ENCODE measurements at regions not wholly inside any gene's neighbourhood (a gene's known extent, or its start where the extent isn't known, plus 50 kb on each side); places are given as distances from the start of the nearest gene placed in this dataset.
"Not testable (repeated sequence)": the region's sequence is repeated elsewhere in the genome, so short reads cannot be mapped to it uniquely, and the experiment has no call there.

DNA sequence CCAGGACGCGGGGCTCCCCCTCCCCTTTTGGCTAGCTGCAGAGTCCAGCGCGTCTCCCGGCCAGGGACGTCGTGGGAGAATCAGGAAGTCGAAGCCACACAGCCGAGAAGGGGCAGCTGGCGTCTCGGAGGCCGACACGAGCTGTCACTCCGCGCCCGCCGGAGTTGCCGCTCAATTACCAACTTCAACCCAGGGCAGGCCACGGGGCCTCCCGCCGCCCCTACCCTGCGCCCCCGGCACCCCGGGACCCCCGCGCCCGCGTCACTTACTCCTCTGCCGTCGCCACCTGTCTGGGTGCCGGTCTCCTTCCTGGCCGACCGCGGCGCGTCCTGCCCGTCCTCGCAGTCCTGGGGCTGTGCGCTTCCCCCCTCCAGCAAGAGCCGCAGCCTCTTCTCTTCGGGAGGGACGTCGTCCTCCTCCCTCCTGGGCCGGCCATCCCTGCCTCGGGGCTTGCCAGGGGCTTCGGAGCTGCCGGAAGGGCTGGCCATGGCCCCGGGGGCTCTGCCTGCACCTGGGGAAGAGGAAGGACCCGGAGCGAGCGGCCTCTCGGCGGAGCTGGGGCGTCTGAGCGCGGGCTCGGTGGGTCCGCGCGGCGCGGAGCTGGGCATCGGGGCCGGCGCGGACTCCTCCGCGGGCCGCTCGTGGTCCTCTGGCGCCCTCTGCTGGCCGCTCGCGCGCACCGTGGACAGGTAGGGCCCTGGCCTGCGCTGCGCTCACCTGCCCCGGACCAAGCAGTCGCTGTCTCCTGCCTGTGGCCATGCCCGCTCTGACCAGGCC, 65.6 kb upstream of the CLEC6A start:
- peaks cover 14% of the 10 kb centered on the region for H3K27me3 Mint-ChIP-seq (ENCODE audit: insufficient read depth, low read depth)
- not testable (repeated sequence) for H4K20me1 ChIP-seq (ENCODE audit: low read depth)

GRCh38 chr12:8396225-8397071, 59.3 kb upstream of the CLEC6A start:
- H2AFZ ChIP-seq (replicated peaks) = peak overlapping the region; percentile 99
- H3K4me2 ChIP-seq = peak overlapping the region; percentile 85
- not testable (repeated sequence) for H3K9me3 Mint-ChIP-seq; H4K20me1 ChIP-seq (ENCODE audit: low read depth); H3K9ac ChIP-seq; H3K4me1 Mint-ChIP-seq; H3K27me3 Mint-ChIP-seq (ENCODE audit: insufficient read depth, low read depth); H3K9me3 ChIP-seq (ENCODE audit: low read depth); H3K36me3 Mint-ChIP-seq; H3K27ac ChIP-seq; H3F3A ChIP-seq (ENCODE audit: low read depth); H3K79me2 ChIP-seq (ENCODE audit: low read depth); H3K4me1 ChIP-seq; H3K27ac Mint-ChIP-seq; H3K36me3 ChIP-seq
- H3K27me3 ChIP-seq = peaks cover 16% of the 10 kb centered on the region
- peak overlapping the region; percentile 65 for H3K4me3 ChIP-seq
- peak; percentile 53 for TF ChIP-seq EZH2 (IDR thresholded peaks at IDR 0.05)
- TF ChIP-seq, protein P1, sequence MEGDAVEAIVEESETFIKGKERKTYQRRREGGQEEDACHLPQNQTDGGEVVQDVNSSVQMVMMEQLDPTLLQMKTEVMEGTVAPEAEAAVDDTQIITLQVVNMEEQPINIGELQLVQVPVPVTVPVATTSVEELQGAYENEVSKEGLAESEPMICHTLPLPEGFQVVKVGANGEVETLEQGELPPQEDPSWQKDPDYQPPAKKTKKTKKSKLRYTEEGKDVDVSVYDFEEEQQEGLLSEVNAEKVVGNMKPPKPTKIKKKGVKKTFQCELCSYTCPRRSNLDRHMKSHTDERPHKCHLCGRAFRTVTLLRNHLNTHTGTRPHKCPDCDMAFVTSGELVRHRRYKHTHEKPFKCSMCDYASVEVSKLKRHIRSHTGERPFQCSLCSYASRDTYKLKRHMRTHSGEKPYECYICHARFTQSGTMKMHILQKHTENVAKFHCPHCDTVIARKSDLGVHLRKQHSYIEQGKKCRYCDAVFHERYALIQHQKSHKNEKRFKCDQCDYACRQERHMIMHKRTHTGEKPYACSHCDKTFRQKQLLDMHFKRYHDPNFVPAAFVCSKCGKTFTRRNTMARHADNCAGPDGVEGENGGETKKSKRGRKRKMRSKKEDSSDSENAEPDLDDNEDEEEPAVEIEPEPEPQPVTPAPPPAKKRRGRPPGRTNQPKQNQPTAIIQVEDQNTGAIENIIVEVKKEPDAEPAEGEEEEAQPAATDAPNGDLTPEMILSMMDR (IDR thresholded peaks at IDR 0.05) = peak; percentile 66
- H3K4me3 Mint-ChIP-seq = peak overlapping the region; percentile 79
- peak; percentile 82 for DNase-seq (ENCODE audit: low spot score)

More for the DNA sequence above, 65.6 kb upstream of the CLEC6A start:
- H3K9ac ChIP-seq; H3K36me3 Mint-ChIP-seq; H3K27ac ChIP-seq; H3K4me1 ChIP-seq; H3K9me3 ChIP-seq (ENCODE audit: low read depth); H3K4me1 Mint-ChIP-seq; H3K36me3 ChIP-seq; H3F3A ChIP-seq (ENCODE audit: low read depth); H3K27ac Mint-ChIP-seq; H3K9me3 Mint-ChIP-seq; H3K79me2 ChIP-seq (ENCODE audit: low read depth): not testable (repeated sequence)
- Histone ChIP-seq H3K4me2 (peak overlapping the region; percentile 97), H2AFZ (replicated peaks) (peak overlapping the region; percentile 94), H3K4me3 (peak overlapping the region; percentile 68), H3K27me3 (peaks cover 29% of the 10 kb centered on the region)
- peak; percentile 63 for TF ChIP-seq EZH2phosphoT487 (IDR thresholded peaks at IDR 0.05)
- TF ChIP-seq, protein P1 (IDR thresholded peaks at IDR 0.05) = peak; percentile 77
- peak; percentile 66 for TF ChIP-seq EZH2 (IDR thresholded peaks at IDR 0.05)
- peak overlapping the region; percentile 75 for H3K4me3 Mint-ChIP-seq
- peak; percentile 85 for DNase-seq (ENCODE audit: low spot score)

GRCh38 chr12:8397378-8397777, 58.4 kb upstream of the CLEC6A start:
- not testable (repeated sequence) for H4K20me1 ChIP-seq (ENCODE audit: low read depth); H3K9me3 Mint-ChIP-seq; H3K9ac ChIP-seq; DNase-seq (ENCODE audit: low spot score); H3K79me2 ChIP-seq (ENCODE audit: low read depth); H3K36me3 ChIP-seq; H3K27ac Mint-ChIP-seq; H3K36me3 Mint-ChIP-seq; H3K4me3 Mint-ChIP-seq; H2AFZ ChIP-seq (replicated peaks); H3K4me2 ChIP-seq; H3K4me1 Mint-ChIP-seq; H3K27ac ChIP-seq; H3K9me3 ChIP-seq (ENCODE audit: low read depth); H3K4me1 ChIP-seq; H3K4me3 ChIP-seq; H3F3A ChIP-seq (ENCODE audit: low read depth)
- H3K27me3 Mint-ChIP-seq (ENCODE audit: insufficient read depth, low read depth) = peaks cover 11% of the 10 kb centered on the region
- H3K27me3 ChIP-seq = peaks cover 13% of the 10 kb centered on the region

GRCh38 chr12:8399496-8400034, 56.2 kb upstream of the CLEC6A start:
- H3F3A ChIP-seq (ENCODE audit: low read depth); H3K27ac ChIP-seq; H3K9me3 Mint-ChIP-seq; DNase-seq (ENCODE audit: low spot score); H3K9me3 ChIP-seq (ENCODE audit: low read depth); H3K27ac Mint-ChIP-seq; H3K27me3 Mint-ChIP-seq (ENCODE audit: insufficient read depth, low read depth); H3K4me3 ChIP-seq; H3K79me2 ChIP-seq (ENCODE audit: low read depth); H4K20me1 ChIP-seq (ENCODE audit: low read depth); H3K36me3 Mint-ChIP-seq; H3K9ac ChIP-seq; H3K36me3 ChIP-seq; H3K4me1 ChIP-seq; H3K4me3 Mint-ChIP-seq; H3K4me1 Mint-ChIP-seq; H2AFZ ChIP-seq (replicated peaks); H3K4me2 ChIP-seq: not testable (repeated sequence)
- peaks cover 10% of the 10 kb centered on the region for H3K27me3 ChIP-seq

DNA sequence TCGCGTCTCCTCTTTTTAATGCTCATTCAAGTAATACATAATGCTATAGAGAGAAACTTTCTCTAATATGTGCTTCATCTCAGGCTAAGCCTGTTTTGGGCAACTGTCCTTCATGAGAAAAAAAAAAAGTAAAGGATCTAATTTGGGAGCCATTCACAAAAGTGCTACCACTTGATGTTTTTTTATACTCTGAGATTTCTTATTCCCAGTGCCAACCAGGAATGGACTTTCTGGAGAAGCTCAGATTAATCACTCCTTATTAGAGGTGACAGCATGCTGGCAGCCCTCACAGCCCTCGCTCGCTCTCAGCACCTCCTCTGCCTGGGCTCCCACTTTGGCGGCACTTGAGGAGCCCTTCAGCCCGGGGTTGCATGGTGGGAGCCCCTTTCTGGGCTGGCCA, 51.9 kb upstream of the CLEC6A start:
- H3K27ac Mint-ChIP-seq; H3K4me3 Mint-ChIP-seq; H3F3A ChIP-seq (ENCODE audit: low read depth); H3K4me2 ChIP-seq; H3K4me1 Mint-ChIP-seq; DNase-seq (ENCODE audit: low spot score); H4K20me1 ChIP-seq (ENCODE audit: low read depth); H3K9ac ChIP-seq; H3K4me1 ChIP-seq; H3K4me3 ChIP-seq; H3K9me3 ChIP-seq (ENCODE audit: low read depth); H3K79me2 ChIP-seq (ENCODE audit: low read depth); H3K9me3 Mint-ChIP-seq; H2AFZ ChIP-seq (replicated peaks); H3K27me3 Mint-ChIP-seq (ENCODE audit: insufficient read depth, low read depth); H3K27ac ChIP-seq; H3K36me3 ChIP-seq; H3K27me3 ChIP-seq; H3K36me3 Mint-ChIP-seq: not testable (repeated sequence)

GRCh38 chr12:8404341-8404740, 51.4 kb upstream of the CLEC6A start:
- not testable (repeated sequence) for DNase-seq (ENCODE audit: low spot score); H3K4me3 ChIP-seq; H3K4me1 ChIP-seq; H3K9ac ChIP-seq; H3K4me1 Mint-ChIP-seq; H3F3A ChIP-seq (ENCODE audit: low read depth); H4K20me1 ChIP-seq (ENCODE audit: low read depth); H3K27ac ChIP-seq; H3K4me3 Mint-ChIP-seq; H3K9me3 Mint-ChIP-seq; H3K27me3 Mint-ChIP-seq (ENCODE audit: insufficient read depth, low read depth); H3K36me3 Mint-ChIP-seq; H3K4me2 ChIP-seq; H3K79me2 ChIP-seq (ENCODE audit: low read depth); H3K27me3 ChIP-seq; H2AFZ ChIP-seq (replicated peaks); H3K9me3 ChIP-seq (ENCODE audit: low read depth); H3K36me3 ChIP-seq; H3K27ac Mint-ChIP-seq

Data from neural progenitor cell (in vitro differentiated cells).